ENCODE measurements at regions not wholly inside any gene's neighbourhood (a gene's known extent, or its start where the extent isn't known, plus 50 kb on each side); places are given as distances from the start of the nearest gene placed in this dataset.

DNA sequence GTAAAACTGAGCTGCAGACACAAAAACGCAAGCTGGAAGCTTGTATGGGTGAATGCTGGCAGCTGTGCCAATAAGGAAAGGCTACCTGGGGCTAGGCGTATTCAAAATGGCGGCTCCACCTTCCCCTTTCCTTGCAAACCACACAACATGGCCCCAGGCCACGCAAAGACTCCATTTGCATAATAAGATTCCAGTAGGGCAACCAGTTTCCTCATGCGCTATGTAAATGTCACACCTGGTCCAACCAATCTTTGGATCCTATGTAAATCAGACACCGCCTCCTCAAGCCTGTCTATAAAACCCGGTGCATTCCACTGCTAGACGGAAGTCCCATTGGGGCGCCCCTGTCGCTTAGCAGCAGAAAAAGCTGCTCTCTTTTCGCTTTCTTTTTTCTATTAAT is 505.9 kb upstream of the BTBD3 start:
- Histone ChIP-seq H3F3A (replicated peaks; ENCODE audit: insufficient read depth) (no peaks in the 10 kb centered on the region), H3K4me1 (ENCODE audit: control insufficient read depth in 1 of 2, insufficient read depth in 2 of 2, low read depth in 1 of 2, low read length in 1 of 2) (no peaks in the 10 kb centered on the region), H3K27me3 (ENCODE audit: insufficient read depth) (no peaks in the 10 kb centered on the region), H3K4me3 (ENCODE audit: low read depth in 2 of 2, low read length in 1 of 2) (no peak overlapping the region), H3K36me3 (replicated peaks in 1 of 2; ENCODE audit: control insufficient read depth in 1 of 2, insufficient read depth in 2 of 2, low read length in 1 of 2) (no peaks in the 10 kb centered on the region), H3K79me2 (ENCODE audit: insufficient read depth) (no peaks in the 10 kb centered on the region), H3K9me3 (no peaks in the 10 kb centered on the region), H3K27ac (ENCODE audit: low read depth in 2 of 2, low read length in 1 of 2) (no peak overlapping the region), H2AFZ (ENCODE audit: low read depth) (no peak overlapping the region), H4K20me1 (ENCODE audit: insufficient read depth) (no peaks in the 10 kb centered on the region), H3K4me2 (no peak overlapping the region), H3K9ac (no peak overlapping the region), H3K9me2 (no peaks in the 10 kb centered on the region)
- CTCF ChIA-PET = no interaction called here
- POLR2A ChIA-PET = no interaction called here
- no peak for DNase-seq
- WGBS (ENCODE audit: low lambda C conversion rate) = 73% methylated on average over 11 of the region's 11 CpGs
- TF ChIP-seq RFX5 (IDR thresholded peaks at IDR 0.05; ENCODE audit: low read length) (no peak), JUND (IDR thresholded peaks at IDR 0.05) (no peak), TAF1 (IDR thresholded peaks at IDR 0.05; ENCODE audit: borderline replicate concordance, low read depth, low read length) (no peak), YY1 (IDR thresholded peaks at IDR 0.05; ENCODE audit: low read depth) (no peak), SMC3 (IDR thresholded peaks at IDR 0.05; ENCODE audit: low read depth, low read length) (no peak), RAD21 (IDR thresholded peaks at IDR 0.05; ENCODE audit: low read length) (no peak), MEF2A (IDR thresholded peaks at IDR 0.05; ENCODE audit: borderline replicate concordance, low read depth) (no peak)
- TF ChIP-seq, protein P1, sequence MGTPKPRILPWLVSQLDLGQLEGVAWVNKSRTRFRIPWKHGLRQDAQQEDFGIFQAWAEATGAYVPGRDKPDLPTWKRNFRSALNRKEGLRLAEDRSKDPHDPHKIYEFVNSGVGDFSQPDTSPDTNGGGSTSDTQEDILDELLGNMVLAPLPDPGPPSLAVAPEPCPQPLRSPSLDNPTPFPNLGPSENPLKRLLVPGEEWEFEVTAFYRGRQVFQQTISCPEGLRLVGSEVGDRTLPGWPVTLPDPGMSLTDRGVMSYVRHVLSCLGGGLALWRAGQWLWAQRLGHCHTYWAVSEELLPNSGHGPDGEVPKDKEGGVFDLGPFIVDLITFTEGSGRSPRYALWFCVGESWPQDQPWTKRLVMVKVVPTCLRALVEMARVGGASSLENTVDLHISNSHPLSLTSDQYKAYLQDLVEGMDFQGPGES (IDR thresholded peaks at IDR 0.05; ENCODE audit: low read depth, low read length) = no peak
- TF ChIP-seq, protein P2, sequence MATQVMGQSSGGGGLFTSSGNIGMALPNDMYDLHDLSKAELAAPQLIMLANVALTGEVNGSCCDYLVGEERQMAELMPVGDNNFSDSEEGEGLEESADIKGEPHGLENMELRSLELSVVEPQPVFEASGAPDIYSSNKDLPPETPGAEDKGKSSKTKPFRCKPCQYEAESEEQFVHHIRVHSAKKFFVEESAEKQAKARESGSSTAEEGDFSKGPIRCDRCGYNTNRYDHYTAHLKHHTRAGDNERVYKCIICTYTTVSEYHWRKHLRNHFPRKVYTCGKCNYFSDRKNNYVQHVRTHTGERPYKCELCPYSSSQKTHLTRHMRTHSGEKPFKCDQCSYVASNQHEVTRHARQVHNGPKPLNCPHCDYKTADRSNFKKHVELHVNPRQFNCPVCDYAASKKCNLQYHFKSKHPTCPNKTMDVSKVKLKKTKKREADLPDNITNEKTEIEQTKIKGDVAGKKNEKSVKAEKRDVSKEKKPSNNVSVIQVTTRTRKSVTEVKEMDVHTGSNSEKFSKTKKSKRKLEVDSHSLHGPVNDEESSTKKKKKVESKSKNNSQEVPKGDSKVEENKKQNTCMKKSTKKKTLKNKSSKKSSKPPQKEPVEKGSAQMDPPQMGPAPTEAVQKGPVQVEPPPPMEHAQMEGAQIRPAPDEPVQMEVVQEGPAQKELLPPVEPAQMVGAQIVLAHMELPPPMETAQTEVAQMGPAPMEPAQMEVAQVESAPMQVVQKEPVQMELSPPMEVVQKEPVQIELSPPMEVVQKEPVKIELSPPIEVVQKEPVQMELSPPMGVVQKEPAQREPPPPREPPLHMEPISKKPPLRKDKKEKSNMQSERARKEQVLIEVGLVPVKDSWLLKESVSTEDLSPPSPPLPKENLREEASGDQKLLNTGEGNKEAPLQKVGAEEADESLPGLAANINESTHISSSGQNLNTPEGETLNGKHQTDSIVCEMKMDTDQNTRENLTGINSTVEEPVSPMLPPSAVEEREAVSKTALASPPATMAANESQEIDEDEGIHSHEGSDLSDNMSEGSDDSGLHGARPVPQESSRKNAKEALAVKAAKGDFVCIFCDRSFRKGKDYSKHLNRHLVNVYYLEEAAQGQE (IDR thresholded peaks at IDR 0.05; ENCODE audit: low read depth, low read length) = no peak

DNA sequence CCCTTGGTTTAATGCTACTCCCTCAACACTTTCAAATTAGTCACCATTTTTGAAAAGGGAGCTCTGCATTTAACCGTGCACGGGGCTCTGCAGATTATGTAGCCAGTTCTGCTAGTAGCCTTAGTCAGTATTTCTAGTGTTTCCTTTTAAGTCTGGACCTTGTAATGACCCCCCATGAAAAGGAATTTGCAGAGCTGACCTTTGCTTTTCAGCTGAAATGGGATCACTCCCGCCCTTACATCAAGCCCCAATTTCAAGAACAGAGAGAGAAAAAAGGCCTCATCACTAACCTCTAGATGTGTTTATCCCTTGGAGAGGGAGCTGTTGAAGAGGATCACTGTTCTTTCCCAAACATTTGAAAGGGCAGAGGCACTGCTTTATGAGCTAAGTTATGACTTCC is 490.7 kb upstream of the BTBD3 start:
- no peaks in the 10 kb centered on the region for H4K20me1 ChIP-seq (ENCODE audit: insufficient read depth)
- DNase-seq = no peak
- H2AFZ ChIP-seq (ENCODE audit: low read depth) = no peak overlapping the region
- no peak overlapping the region for H3K9ac ChIP-seq
- no peaks in the 10 kb centered on the region for H3K9me2 ChIP-seq
- ChIA-PET POLR2A (no interaction called here), CTCF (interaction anchor here (1.5 kb wide), 1 partner anchor 22 kb away, joined by 3 read pairs; no protein-coding TSS in a partner anchor)
- WGBS (ENCODE audit: low lambda C conversion rate) = 81% methylated on average over 3 of the region's 3 CpGs
- no peaks in the 10 kb centered on the region for H3K9me3 ChIP-seq
- H3K27me3 ChIP-seq (ENCODE audit: insufficient read depth) = no peaks in the 10 kb centered on the region
- H3F3A ChIP-seq (replicated peaks; ENCODE audit: insufficient read depth) = peaks cover 6% of the 10 kb centered on the region
- H3K4me2 ChIP-seq = no peak overlapping the region
- no peaks in the 10 kb centered on the region for H3K4me1 ChIP-seq (ENCODE audit: control insufficient read depth in 1 of 2, insufficient read depth in 2 of 2, low read depth in 1 of 2, low read length in 1 of 2)
- TF ChIP-seq ELF1 (IDR thresholded peaks at IDR 0.05) = no peak
- TF ChIP-seq MEF2A (IDR thresholded peaks at IDR 0.05; ENCODE audit: borderline replicate concordance, low read depth) = no peak
- no peak for TF ChIP-seq CHD2 (IDR thresholded peaks at IDR 0.05; ENCODE audit: low read length, partially characterized antibody)
- TF ChIP-seq, protein P3, sequence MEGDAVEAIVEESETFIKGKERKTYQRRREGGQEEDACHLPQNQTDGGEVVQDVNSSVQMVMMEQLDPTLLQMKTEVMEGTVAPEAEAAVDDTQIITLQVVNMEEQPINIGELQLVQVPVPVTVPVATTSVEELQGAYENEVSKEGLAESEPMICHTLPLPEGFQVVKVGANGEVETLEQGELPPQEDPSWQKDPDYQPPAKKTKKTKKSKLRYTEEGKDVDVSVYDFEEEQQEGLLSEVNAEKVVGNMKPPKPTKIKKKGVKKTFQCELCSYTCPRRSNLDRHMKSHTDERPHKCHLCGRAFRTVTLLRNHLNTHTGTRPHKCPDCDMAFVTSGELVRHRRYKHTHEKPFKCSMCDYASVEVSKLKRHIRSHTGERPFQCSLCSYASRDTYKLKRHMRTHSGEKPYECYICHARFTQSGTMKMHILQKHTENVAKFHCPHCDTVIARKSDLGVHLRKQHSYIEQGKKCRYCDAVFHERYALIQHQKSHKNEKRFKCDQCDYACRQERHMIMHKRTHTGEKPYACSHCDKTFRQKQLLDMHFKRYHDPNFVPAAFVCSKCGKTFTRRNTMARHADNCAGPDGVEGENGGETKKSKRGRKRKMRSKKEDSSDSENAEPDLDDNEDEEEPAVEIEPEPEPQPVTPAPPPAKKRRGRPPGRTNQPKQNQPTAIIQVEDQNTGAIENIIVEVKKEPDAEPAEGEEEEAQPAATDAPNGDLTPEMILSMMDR (IDR thresholded peaks at IDR 0.05) = no peak
- TF ChIP-seq, protein P4, sequence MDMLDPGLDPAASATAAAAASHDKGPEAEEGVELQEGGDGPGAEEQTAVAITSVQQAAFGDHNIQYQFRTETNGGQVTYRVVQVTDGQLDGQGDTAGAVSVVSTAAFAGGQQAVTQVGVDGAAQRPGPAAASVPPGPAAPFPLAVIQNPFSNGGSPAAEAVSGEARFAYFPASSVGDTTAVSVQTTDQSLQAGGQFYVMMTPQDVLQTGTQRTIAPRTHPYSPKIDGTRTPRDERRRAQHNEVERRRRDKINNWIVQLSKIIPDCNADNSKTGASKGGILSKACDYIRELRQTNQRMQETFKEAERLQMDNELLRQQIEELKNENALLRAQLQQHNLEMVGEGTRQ (IDR thresholded peaks at IDR 0.05; ENCODE audit: borderline replicate concordance, low read depth, low read length) = no peak
- no peak for TF ChIP-seq FOXM1 (IDR thresholded peaks at IDR 0.05; ENCODE audit: low read depth)
- H3K27ac ChIP-seq (ENCODE audit: low read depth in 2 of 2, low read length in 1 of 2) = no peak overlapping the region
- no peak overlapping the region for H3K4me3 ChIP-seq (ENCODE audit: low read depth in 2 of 2, low read length in 1 of 2)
- H3K36me3 ChIP-seq (replicated peaks in 1 of 2; ENCODE audit: control insufficient read depth in 1 of 2, insufficient read depth in 2 of 2, low read length in 1 of 2) = no peaks in the 10 kb centered on the region
- no peaks in the 10 kb centered on the region for H3K79me2 ChIP-seq (ENCODE audit: insufficient read depth)
